T-cell (primary cell): ENCODE measurements at regions not wholly inside any gene's neighbourhood (a gene's known extent, or its start where the extent isn't known, plus 50 kb on each side); places are given as distances from the start of the nearest gene placed in this dataset.

ENCODE experiments used
- ATAC-seq, 4 experiments: fragments of 200-7000 bp in 3 of 4; fragments of 150-1000 bp in 1 of 4; cut with Tn5 transposase; replicated peaks in 1 of 4; 1 replicate in 3 of 4; 2 replicates in 1 of 4; pipeline ENCODE4 v1.10.0; 2021; ENCODE audit warnings: moderate library complexity in 3 of 4, mild to moderate bottlenecking in 2 of 4, moderate number of reproducible peaks in 1 of 4
- CTCF ChIA-PET, 2 donors: fragments of 300-600 bp; sonication (Branson Sonifier 250); formaldehyde crosslinking; loops; one replicate each; lab custom pipeline; 2022; ENCODE audit warnings: antibody characterized with exemption in 2 of 2; lab: Charles Lee
- POLR2A ChIA-PET, 2 donors: fragments of 300-600 bp; sonication (Branson Sonifier 250); formaldehyde crosslinking; loops; one replicate each; lab custom pipeline; 2022; ENCODE audit warnings: antibody characterized with exemption in 2 of 2; lab: Charles Lee
- DNase-seq, 35 experiments: peaks; one replicate each; pipeline versions ENCODE4 v3.0.0 to v3.0.0-alpha.2; 2013 to 2023
- H3K27ac ChIP-seq: one replicate; pipeline ENCODE4 v1.5.1; 2013; ENCODE audit warnings: low read length
- H3K27me3 ChIP-seq, 2 experiments: replicated peaks in 1 of 2; 1 replicate in 1 of 2; 2 replicates in 1 of 2; pipeline versions ENCODE4 v1.6.1 to v1.7.0; 2013; ENCODE audit warnings: low read length in 1 of 2, mixed read lengths in 1 of 2; ENCODE audit not compliant: control insufficient read depth in 2 of 2, insufficient read depth in 2 of 2; ENCODE audit errors: extremely low read depth in 1 of 2
- H3K36me3 ChIP-seq, 2 donors: 1 replicate in 1 of 2; 2 replicates in 1 of 2; pipeline versions ENCODE4 v1.6.1 to v1.7.0; 2013; ENCODE audit warnings: low read length in 1 of 2; ENCODE audit not compliant: control insufficient read depth in 2 of 2, insufficient read depth in 1 of 2; ENCODE audit errors: extremely low read depth in 1 of 2
- H3K4me1 ChIP-seq, 2 experiments: 1 replicate in 1 of 2; 2 replicates in 1 of 2; pipeline versions ENCODE4 v1.6.1 to v1.7.0; 2013; ENCODE audit warnings: low read length in 2 of 2, mixed read lengths in 1 of 2; ENCODE audit not compliant: insufficient read depth in 2 of 2, control insufficient read depth in 1 of 2; ENCODE audit errors: extremely low read depth in 1 of 2
- H3K4me3 ChIP-seq, 2 donors: 1 replicate in 1 of 2; 2 replicates in 1 of 2; pipeline versions ENCODE4 v1.5.1 to v1.7.0; 2013; ENCODE audit warnings: mild to moderate bottlenecking in 2 of 2, low read length in 1 of 2, moderate library complexity in 1 of 2; ENCODE audit not compliant: control insufficient read depth in 1 of 2; ENCODE audit errors: extremely low read depth in 1 of 2
- H3K9me3 ChIP-seq: 2 replicates; pipeline ENCODE4 v1.7.0; 2013
- H3K27ac Mint-ChIP-seq, 2 donors: one replicate each; pipeline ENCODE4 v1.8.0; 2020 to 2021; ENCODE audit warnings: mild to moderate bottlenecking in 2 of 2, mixed read lengths in 2 of 2
- H3K27me3 Mint-ChIP-seq, 2 donors: one replicate each; pipeline ENCODE4 v1.8.0; 2021 to 2022; ENCODE audit warnings: mixed read lengths in 2 of 2
- H3K36me3 Mint-ChIP-seq: one replicate; pipeline ENCODE4 v1.8.0; 2021; ENCODE audit warnings: mixed read lengths
- H3K4me1 Mint-ChIP-seq, 3 donors: one replicate each; pipeline ENCODE4 v1.8.0; 2020 to 2022; ENCODE audit warnings: mixed read lengths in 3 of 3, mild to moderate bottlenecking in 1 of 3
- H3K4me3 Mint-ChIP-seq, 3 donors: one replicate each; pipeline ENCODE4 v1.8.0; 2020 to 2022; ENCODE audit warnings: mild to moderate bottlenecking in 3 of 3, mixed read lengths in 3 of 3, moderate library complexity in 3 of 3
- H3K9me3 Mint-ChIP-seq, 3 donors: one replicate each; pipeline ENCODE4 v1.8.0; 2020 to 2022; ENCODE audit warnings: mixed read lengths in 3 of 3
- WGBS: methylation state at CpG from one replicate; pipeline ENCODE4 v1.1.5; 2013; ENCODE audit warnings: missing lambda C conversion rate; ENCODE audit not compliant: insufficient coverage; 5-methylcytosine and 5-hydroxymethylcytosine counted together

GRCh38 chr3:25272090-25272489 lies 156.0 kb upstream of the RARB start:
- Mint-ChIP-seq H3K4me3 (no peak overlapping the region), H3K36me3 (no peaks in the 10 kb centered on the region), H3K4me1 (no peaks in the 10 kb centered on the region), H3K27ac (no peak overlapping the region), H3K27me3 (no peaks in the 10 kb centered on the region), H3K9me3 (peaks cover 0 to 5% (median 2%) of the 10 kb centered on the region in 3 donors)
- H3K27me3 ChIP-seq: no peaks in the 10 kb centered on the region
- no peak for DNase-seq
- H3K27ac ChIP-seq: no peak overlapping the region
- no peaks in the 10 kb centered on the region for H3K36me3 ChIP-seq
- WGBS: 100% methylated on average over 2 of the region's 3 CpGs
- no peaks in the 10 kb centered on the region for H3K4me1 ChIP-seq
- H3K9me3 ChIP-seq: no peaks in the 10 kb centered on the region
- no peak overlapping the region for H3K4me3 ChIP-seq
- ChIA-PET CTCF (no interaction called here), POLR2A (no interaction called here)
- ATAC-seq: no peak

GRCh38 chr3:25273582-25274171 lies 154.4 kb upstream of the RARB start:
- H3K36me3 ChIP-seq: no peaks in the 10 kb centered on the region
- no peaks in the 10 kb centered on the region for H3K36me3 Mint-ChIP-seq
- no peak overlapping the region for H3K4me3 Mint-ChIP-seq
- ATAC-seq (no peak), DNase-seq (no peak)
- H3K4me1 Mint-ChIP-seq: no peaks in the 10 kb centered on the region
- H3K9me3 Mint-ChIP-seq: peaks cover 0 to 7% (median 0%) of the 10 kb centered on the region in 3 donors
- WGBS: 31% methylated on average over 1 of the region's 3 CpGs
- CTCF ChIA-PET: no interaction called here
- no peaks in the 10 kb centered on the region for H3K4me1 ChIP-seq
- POLR2A ChIA-PET: interaction anchor here in 1 of 2 donors (0.6 kb wide), 1 partner anchor 11 kb away, joined by 3 read pairs; no protein-coding TSS in a partner anchor
- H3K27ac ChIP-seq: no peak overlapping the region
- no peak overlapping the region for H3K27ac Mint-ChIP-seq
- no peaks in the 10 kb centered on the region for H3K9me3 ChIP-seq
- H3K27me3 Mint-ChIP-seq: no peaks in the 10 kb centered on the region
- H3K4me3 ChIP-seq: no peak overlapping the region
- no peaks in the 10 kb centered on the region for H3K27me3 ChIP-seq

GRCh38 chr3:25277503-25277902 lies 150.6 kb upstream of the RARB start:
- Histone ChIP-seq H3K36me3 (no peaks in the 10 kb centered on the region), H3K9me3 (no peaks in the 10 kb centered on the region), H3K4me1 (no peaks in the 10 kb centered on the region), H3K27ac (no peak overlapping the region), H3K27me3 (no peaks in the 10 kb centered on the region), H3K4me3 (no peak overlapping the region)
- Mint-ChIP-seq H3K27me3 (no peaks in the 10 kb centered on the region), H3K4me3 (no peak overlapping the region), H3K4me1 (no peaks in the 10 kb centered on the region), H3K9me3 (peaks cover 0 to 6% (median 5%) of the 10 kb centered on the region in 3 donors), H3K27ac (no peak overlapping the region), H3K36me3 (no peaks in the 10 kb centered on the region)
- ChIA-PET CTCF (no interaction called here), POLR2A (no interaction called here)
- ATAC-seq: no peak
- no peak for DNase-seq

- no CpG with 5 or more reads among the region's 4 CpGs for WGBS
- H3K4me3 ChIP-seq: no peak overlapping the region
- DNase-seq (no peak), ATAC-seq (no peak)
- no peaks in the 10 kb centered on the region for H3K9me3 ChIP-seq
- Mint-ChIP-seq H3K4me3 (no peak overlapping the region), H3K27me3 (no peaks in the 10 kb centered on the region), H3K4me1 (no peaks in the 10 kb centered on the region), H3K36me3 (no peaks in the 10 kb centered on the region), H3K9me3 (peaks cover 3 to 6% (median 5%) of the 10 kb centered on the region in 3 donors), H3K27ac (no peak overlapping the region)
- no peaks in the 10 kb centered on the region for H3K4me1 ChIP-seq
- no peaks in the 10 kb centered on the region for H3K36me3 ChIP-seq
- ChIA-PET CTCF (no interaction called here), POLR2A (no interaction called here)
- H3K27ac ChIP-seq: no peak overlapping the region
- H3K27me3 ChIP-seq: no peaks in the 10 kb centered on the region
Measured at GRCh38 chr3:25281041-25281731, 146.9 kb upstream of the RARB start.

- Histone ChIP-seq H3K36me3 (no peaks in the 10 kb centered on the region), H3K9me3 (no peaks in the 10 kb centered on the region), H3K27ac (no peak overlapping the region), H3K4me1 (no peaks in the 10 kb centered on the region), H3K27me3 (no peaks in the 10 kb centered on the region), H3K4me3 (no peak overlapping the region)
- Mint-ChIP-seq H3K4me1 (no peaks in the 10 kb centered on the region), H3K4me3 (no peak overlapping the region), H3K9me3 (peaks cover 5 to 10% (median 8%) of the 10 kb centered on the region in 3 donors), H3K36me3 (no peaks in the 10 kb centered on the region), H3K27ac (no peak overlapping the region), H3K27me3 (no peaks in the 10 kb centered on the region)
- ATAC-seq (no peak), DNase-seq (no peak)
- WGBS: no CpG with 5 or more reads among the region's 2 CpGs
- POLR2A ChIA-PET: no interaction called here
- CTCF ChIA-PET: no interaction called here
Measured at GRCh38 chr3:25281732-25282126, 146.3 kb upstream of the RARB start.

GRCh38 chr3:25283613-25284012 lies 144.4 kb upstream of the RARB start:
- Histone ChIP-seq H3K27me3 (no peaks in the 10 kb centered on the region), H3K27ac (no peak overlapping the region), H3K4me1 (no peaks in the 10 kb centered on the region), H3K36me3 (no peaks in the 10 kb centered on the region), H3K9me3 (no peaks in the 10 kb centered on the region), H3K4me3 (no peak overlapping the region)
- no peak overlapping the region for H3K4me3 Mint-ChIP-seq
- H3K27me3 Mint-ChIP-seq: no peaks in the 10 kb centered on the region
- ATAC-seq (no peak), DNase-seq (no peak)
- no peaks in the 10 kb centered on the region for H3K4me1 Mint-ChIP-seq
- no peak overlapping the region for H3K27ac Mint-ChIP-seq
- POLR2A ChIA-PET: no interaction called here
- H3K36me3 Mint-ChIP-seq: no peaks in the 10 kb centered on the region
- H3K9me3 Mint-ChIP-seq: peaks cover 4 to 8% (median 5%) of the 10 kb centered on the region in 3 donors
- CTCF ChIA-PET: no interaction called here
- WGBS: 85% methylated on average over 2 of the region's 3 CpGs
